Gastrocnemius medialis (tissue), 4 donors: ENCODE measurements at regions not wholly inside any gene's neighbourhood (a gene's known extent, or its start where the extent isn't known, plus 50 kb on each side); places are given as distances from the start of the nearest gene placed in this dataset.

ENCODE experiments used
- CTCF ChIP-seq, 5 experiments: fragments of 450-650 bp in 3 of 5; fragments of 200-600 bp in 2 of 5; sonication (generic) in 2 of 5; IDR thresholded peaks in 4 of 5; conservative IDR thresholded peaks in 1 of 5; 1 replicate in 4 of 5; 2 replicates in 1 of 5; pipeline ENCODE4 v1.5.1; 2016 to 2019; ENCODE audit warnings: antibody characterized with exemption in 5 of 5, mild to moderate bottlenecking in 3 of 5, moderate library complexity in 3 of 5
- POLR2A ChIP-seq, 2 donors: fragments of 450-650 bp; IDR thresholded peaks; one replicate each; pipeline ENCODE4 v1.6.1; 2017; ENCODE audit warnings: antibody characterized with exemption in 2 of 2, mild to moderate bottlenecking in 2 of 2, moderate library complexity in 2 of 2

- TF ChIP-seq CTCF (IDR thresholded peaks at IDR 0.05 in 4 of 5, conservative IDR thresholded peaks at IDR 0.05 in 1 of 5) (no peak), POLR2A (IDR thresholded peaks at IDR 0.05) (no peak)
Measured at GRCh38 chr1:188424176-188424575, 1595.4 kb downstream of the PLA2G4A start.
